Vagina (tissue), 2 donors: ENCODE measurements at regions not wholly inside any gene's neighbourhood (a gene's known extent, or its start where the extent isn't known, plus 50 kb on each side); places are given as distances from the start of the nearest gene placed in this dataset.

ENCODE experiments used
- DNase-seq, 2 donors: peaks; one replicate each; pipeline ENCODE4 v3.0.0-alpha.2; 2017; ENCODE audit errors: extremely low spot score in 2 of 2
- H3K27ac ChIP-seq: fragments of 200-600 bp; sonication (generic); one replicate; pipeline ENCODE4 v1.5.1; 2019
- H3K27me3 ChIP-seq: fragments of 200-600 bp; sonication (generic); one replicate; pipeline ENCODE4 v1.5.1; 2019
- H3K36me3 ChIP-seq, 2 donors: fragments of 200-600 bp; sonication (generic); one replicate each; pipeline ENCODE4 v1.5.1; 2017 to 2019
- H3K4me1 ChIP-seq: fragments of 200-600 bp; sonication (generic); one replicate; pipeline ENCODE4 v1.5.1; 2019
- H3K4me3 ChIP-seq, 2 donors: fragments of 200-600 bp; sonication (generic); 1 replicate in 1 of 2; 2 replicates in 1 of 2; pipeline ENCODE4 v1.5.1; 2016 to 2019
- H3K9me3 ChIP-seq: fragments of 200-600 bp; sonication (generic); one replicate; pipeline ENCODE4 v1.5.1; 2019
- POLR2A ChIP-seq, 2 donors: fragments of 450-650 bp; IDR thresholded peaks; one replicate each; pipeline ENCODE4 v1.6.1; 2017; ENCODE audit warnings: antibody characterized with exemption in 2 of 2, mild to moderate bottlenecking in 2 of 2, moderate library complexity in 2 of 2
- POLR2AphosphoS5 ChIP-seq, 2 donors: sonication (generic); formaldehyde crosslinking; IDR thresholded peaks; one replicate each; pipeline ENCODE4 v1.9.0; 2017; ENCODE audit warnings: antibody characterized with exemption in 2 of 2, mild to moderate bottlenecking in 2 of 2, low read depth in 1 of 2; ENCODE audit not compliant: insufficient read depth in 1 of 2
- intact Hi-C: fragments of 100-400 bp; cut with DNase I; formaldehyde crosslinking; loops from one replicate; pipeline ENCODE4 v1.15.1; 2023
- TF ChIP-seq, protein P1 (sequence below), 3 experiments: fragments of 450-650 bp in 2 of 3; fragments of 200-600 bp in 1 of 3; sonication (generic) in 1 of 3; IDR thresholded peaks; one replicate each; pipeline ENCODE4 v1.5.1; 2017 to 2019; ENCODE audit warnings: antibody characterized with exemption in 3 of 3, mild to moderate bottlenecking in 2 of 3, moderate library complexity in 2 of 3

DNA sequence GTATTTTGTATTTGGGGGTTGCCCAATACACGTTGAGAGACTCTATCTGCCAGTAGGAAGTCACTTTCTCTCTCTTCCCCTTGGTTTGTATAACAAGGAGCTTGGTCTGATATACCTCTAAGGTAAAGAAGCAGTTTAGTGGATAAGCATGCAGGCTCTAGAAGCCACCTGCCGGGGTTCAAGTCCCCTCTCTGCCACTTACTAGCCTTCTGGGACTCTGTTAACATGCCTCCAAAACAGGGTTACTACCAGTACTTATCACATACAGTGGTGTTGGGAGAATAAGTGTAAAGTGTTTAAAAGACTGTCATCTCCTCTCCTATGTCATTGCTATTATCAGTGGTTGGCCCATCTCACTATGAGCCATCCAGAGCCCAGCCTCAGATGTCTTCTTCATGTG is 156.1 kb upstream of the HS3ST3A1 start:
- intact Hi-C loops, result no loop called here
- no peak overlapping the region for H3K4me3 ChIP-seq

DNA sequence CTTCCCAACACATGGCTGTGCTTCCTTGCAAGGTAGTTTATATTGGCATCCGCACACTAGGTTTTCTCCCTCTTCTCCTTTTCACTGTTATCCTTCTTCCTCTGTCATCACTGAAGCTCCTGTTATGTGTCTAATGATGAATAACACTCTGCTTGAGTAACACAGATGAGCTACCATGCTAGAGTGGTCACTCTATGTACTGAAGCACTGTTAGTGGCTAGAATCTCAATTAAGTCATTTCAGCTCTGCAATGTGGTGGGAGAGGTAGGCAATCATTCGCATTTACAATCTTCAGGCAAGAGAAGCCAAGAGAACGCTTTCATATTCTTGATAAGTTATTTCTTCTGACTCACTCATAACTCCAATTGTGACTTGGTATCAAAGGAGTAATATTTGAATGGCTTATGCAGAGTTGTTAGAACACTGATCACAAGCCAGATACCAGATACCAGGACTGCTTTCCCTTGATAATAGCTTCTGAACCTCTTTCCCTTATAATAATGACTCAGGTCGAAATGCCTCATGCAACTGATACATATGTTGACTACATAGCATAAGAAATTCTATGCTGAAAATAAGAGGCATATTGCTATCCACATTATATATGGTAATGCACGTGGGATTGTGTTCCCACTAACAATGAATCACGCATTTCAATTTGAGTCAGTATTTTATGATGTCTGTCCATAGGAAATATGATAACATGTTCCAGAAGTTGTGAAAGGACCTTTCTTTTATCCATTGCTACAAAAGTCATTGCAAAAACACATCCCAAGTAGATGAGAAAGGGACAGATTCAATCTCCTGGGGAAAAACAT is 158.0 kb upstream of the HS3ST3A1 start:
- Histone ChIP-seq H3K36me3 (no peaks in the 10 kb centered on the region), H3K27ac (no peak overlapping the region), H3K9me3 (no peaks in the 10 kb centered on the region), H3K4me3 (no peak overlapping the region), H3K27me3 (no peaks in the 10 kb centered on the region), H3K4me1 (no peaks in the 10 kb centered on the region)
- DNase-seq, result no peak
- intact Hi-C loops, result no loop called here
- TF ChIP-seq, protein P1, sequence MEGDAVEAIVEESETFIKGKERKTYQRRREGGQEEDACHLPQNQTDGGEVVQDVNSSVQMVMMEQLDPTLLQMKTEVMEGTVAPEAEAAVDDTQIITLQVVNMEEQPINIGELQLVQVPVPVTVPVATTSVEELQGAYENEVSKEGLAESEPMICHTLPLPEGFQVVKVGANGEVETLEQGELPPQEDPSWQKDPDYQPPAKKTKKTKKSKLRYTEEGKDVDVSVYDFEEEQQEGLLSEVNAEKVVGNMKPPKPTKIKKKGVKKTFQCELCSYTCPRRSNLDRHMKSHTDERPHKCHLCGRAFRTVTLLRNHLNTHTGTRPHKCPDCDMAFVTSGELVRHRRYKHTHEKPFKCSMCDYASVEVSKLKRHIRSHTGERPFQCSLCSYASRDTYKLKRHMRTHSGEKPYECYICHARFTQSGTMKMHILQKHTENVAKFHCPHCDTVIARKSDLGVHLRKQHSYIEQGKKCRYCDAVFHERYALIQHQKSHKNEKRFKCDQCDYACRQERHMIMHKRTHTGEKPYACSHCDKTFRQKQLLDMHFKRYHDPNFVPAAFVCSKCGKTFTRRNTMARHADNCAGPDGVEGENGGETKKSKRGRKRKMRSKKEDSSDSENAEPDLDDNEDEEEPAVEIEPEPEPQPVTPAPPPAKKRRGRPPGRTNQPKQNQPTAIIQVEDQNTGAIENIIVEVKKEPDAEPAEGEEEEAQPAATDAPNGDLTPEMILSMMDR (IDR thresholded peaks at IDR 0.05), result no peak
- TF ChIP-seq POLR2AphosphoS5 (IDR thresholded peaks at IDR 0.05; ENCODE audit: insufficient read depth in 1 of 2, low read depth in 1 of 2), result no peak
- TF ChIP-seq POLR2A (IDR thresholded peaks at IDR 0.05), result no peak

More for the DNA sequence above, 156.1 kb upstream of the HS3ST3A1 start:
- H3K9me3 ChIP-seq, result no peaks in the 10 kb centered on the region
- DNase-seq, result no peak
- H3K27me3 ChIP-seq, result no peaks in the 10 kb centered on the region
- no peaks in the 10 kb centered on the region for H3K36me3 ChIP-seq
- TF ChIP-seq POLR2AphosphoS5 (IDR thresholded peaks at IDR 0.05; ENCODE audit: insufficient read depth in 1 of 2, low read depth in 1 of 2), result no peak
- TF ChIP-seq POLR2A (IDR thresholded peaks at IDR 0.05), result no peak
- TF ChIP-seq, protein P1 (IDR thresholded peaks at IDR 0.05), result no peak
- H3K27ac ChIP-seq, result no peak overlapping the region
- no peaks in the 10 kb centered on the region for H3K4me1 ChIP-seq

DNA sequence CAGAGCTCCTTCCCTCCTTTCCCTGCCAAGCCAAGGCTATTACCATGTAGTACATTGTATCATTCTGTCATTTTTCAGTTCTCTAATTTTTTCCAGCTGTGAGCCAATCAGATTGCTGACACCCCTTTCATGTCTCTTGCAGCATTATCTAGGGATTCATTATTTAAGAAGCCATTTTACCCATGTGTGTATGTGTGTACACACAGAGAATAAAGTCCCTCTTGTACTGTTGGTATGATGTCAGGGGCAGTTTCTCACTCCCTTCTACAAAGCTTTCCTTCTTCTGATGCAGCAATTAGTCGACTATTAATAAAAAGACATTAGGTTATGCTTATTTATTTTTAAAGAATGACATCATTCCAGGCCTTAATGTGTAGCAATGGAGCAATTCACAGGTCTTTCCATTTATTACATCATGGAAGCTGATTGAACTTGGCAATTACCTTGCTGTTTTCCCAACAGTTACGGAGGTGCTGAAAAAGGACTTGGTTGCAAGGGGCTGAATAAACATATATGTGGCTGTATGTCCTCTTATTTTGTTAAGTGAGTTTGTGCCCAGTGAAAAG is 159.4 kb upstream of the HS3ST3A1 start:
- H3K4me1 ChIP-seq, result no peaks in the 10 kb centered on the region
- no peaks in the 10 kb centered on the region for H3K27me3 ChIP-seq
- H3K36me3 ChIP-seq, result no peaks in the 10 kb centered on the region
- H3K4me3 ChIP-seq, result no peak overlapping the region
- H3K9me3 ChIP-seq, result no peaks in the 10 kb centered on the region
- DNase-seq, result no peak
- no peak overlapping the region for H3K27ac ChIP-seq
- TF ChIP-seq POLR2AphosphoS5 (IDR thresholded peaks at IDR 0.05; ENCODE audit: insufficient read depth in 1 of 2, low read depth in 1 of 2), result no peak
- TF ChIP-seq, protein P1 (IDR thresholded peaks at IDR 0.05), result no peak
- no peak for TF ChIP-seq POLR2A (IDR thresholded peaks at IDR 0.05)
- intact Hi-C loops, result no loop called here

DNA sequence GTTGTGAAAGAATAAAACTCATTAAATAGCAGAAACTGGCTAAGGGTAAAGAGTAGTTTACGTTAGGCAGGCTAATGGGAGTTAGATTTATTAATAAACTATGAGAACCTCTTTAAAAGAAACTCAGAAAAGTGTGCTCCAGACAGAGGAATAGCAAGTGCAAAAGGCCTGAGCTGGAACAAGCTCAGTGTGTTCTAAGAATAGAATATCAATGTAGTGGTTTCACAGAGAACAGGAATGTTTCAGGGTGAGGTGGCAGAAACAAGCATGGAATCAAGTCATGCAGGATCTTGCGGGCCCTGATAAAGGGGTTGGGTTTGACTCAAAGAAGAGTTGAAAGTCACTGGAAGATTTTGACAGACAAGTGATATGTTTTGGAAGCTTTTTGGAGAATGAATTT is 164.0 kb upstream of the HS3ST3A1 start:
- Histone ChIP-seq H3K27ac (no peak overlapping the region), H3K36me3 (no peaks in the 10 kb centered on the region), H3K4me1 (no peaks in the 10 kb centered on the region), H3K27me3 (no peaks in the 10 kb centered on the region), H3K4me3 (no peak overlapping the region), H3K9me3 (no peaks in the 10 kb centered on the region)
- intact Hi-C loops, result no loop called here
- DNase-seq, result no peak
- TF ChIP-seq POLR2A (IDR thresholded peaks at IDR 0.05), result no peak
- TF ChIP-seq, protein P1 (IDR thresholded peaks at IDR 0.05), result no peak
- TF ChIP-seq POLR2AphosphoS5 (IDR thresholded peaks at IDR 0.05; ENCODE audit: insufficient read depth in 1 of 2, low read depth in 1 of 2), result no peak

DNA sequence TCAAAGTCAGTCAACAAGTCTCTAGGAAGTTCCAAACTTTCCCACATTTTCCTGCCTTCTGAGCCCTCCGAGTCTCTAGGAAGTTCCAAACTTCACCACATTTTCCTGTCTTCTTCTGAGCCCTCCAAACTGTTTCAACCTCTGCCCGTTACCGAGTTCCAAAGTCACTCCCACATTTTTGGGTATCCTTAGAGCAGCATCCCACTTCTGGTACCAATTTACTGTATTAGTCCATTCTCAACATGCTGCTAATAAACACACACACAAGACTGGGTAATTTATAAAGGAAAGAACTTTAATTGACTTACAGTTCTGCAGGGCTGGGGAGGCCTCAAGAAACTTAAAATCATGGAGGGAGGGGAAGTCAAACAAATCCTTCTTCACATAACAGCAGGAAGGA is 169.0 kb upstream of the HS3ST3A1 start:
- DNase-seq, result no peak
- TF ChIP-seq POLR2A (IDR thresholded peaks at IDR 0.05) (no peak), POLR2AphosphoS5 (IDR thresholded peaks at IDR 0.05; ENCODE audit: insufficient read depth in 1 of 2, low read depth in 1 of 2) (no peak)
- TF ChIP-seq, protein P1 (IDR thresholded peaks at IDR 0.05), result no peak
- no peak overlapping the region for H3K4me3 ChIP-seq
- no peak overlapping the region for H3K27ac ChIP-seq
- intact Hi-C loops, result no loop called here
- H3K36me3 ChIP-seq, result no peaks in the 10 kb centered on the region
- H3K4me1 ChIP-seq, result peaks cover 4% of the 10 kb centered on the region
- no peaks in the 10 kb centered on the region for H3K9me3 ChIP-seq
- no peaks in the 10 kb centered on the region for H3K27me3 ChIP-seq
